ENCODE measurements at regions not wholly inside any gene's neighbourhood (a gene's known extent, or its start where the extent isn't known, plus 50 kb on each side); places are given as distances from the start of the nearest gene placed in this dataset.
"Not testable (repeated sequence)": the region's sequence is repeated elsewhere in the genome, so short reads cannot be mapped to it uniquely, and the experiment has no call there.

DNA sequence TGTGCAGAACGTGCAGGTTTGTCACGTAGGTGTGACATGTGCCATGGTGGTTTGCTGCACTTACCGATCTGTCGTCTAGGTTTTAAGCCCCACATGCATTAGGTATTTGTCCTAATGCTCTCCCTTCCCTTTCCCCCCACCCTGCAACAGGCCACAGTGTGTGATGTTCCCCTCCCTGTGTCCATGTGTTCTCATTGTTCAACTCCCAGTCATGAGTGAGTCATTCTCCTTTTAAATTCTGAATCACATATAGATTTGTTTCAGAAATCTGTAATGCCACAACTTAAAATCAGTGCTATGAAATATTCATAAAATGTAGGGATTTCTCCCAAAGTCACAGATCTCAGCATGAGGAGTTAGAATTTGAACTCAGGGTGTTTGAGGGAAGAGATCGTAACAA lies 552.5 kb upstream of the MBL2 start:
- no peak for DNase-seq

DNA sequence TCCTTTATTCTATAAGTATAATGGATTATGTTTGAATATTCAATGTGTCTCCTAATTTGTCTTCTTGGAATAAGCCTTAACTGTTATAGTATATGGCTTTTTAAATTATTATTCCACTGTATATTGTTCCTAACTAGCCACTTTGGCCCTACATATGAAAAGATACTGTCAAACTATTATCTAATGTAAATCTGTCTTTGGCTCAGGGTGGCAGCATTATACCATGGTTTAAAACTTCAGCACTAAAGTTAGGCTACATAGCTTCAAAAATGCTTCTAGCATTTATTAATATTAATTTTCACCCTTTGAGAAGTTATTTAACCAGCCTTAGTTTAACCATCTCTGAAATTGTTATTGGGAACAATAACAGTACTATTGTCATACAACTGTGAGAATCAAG lies 543.1 kb upstream of the MBL2 start:
- DNase-seq, result no peak

DNA sequence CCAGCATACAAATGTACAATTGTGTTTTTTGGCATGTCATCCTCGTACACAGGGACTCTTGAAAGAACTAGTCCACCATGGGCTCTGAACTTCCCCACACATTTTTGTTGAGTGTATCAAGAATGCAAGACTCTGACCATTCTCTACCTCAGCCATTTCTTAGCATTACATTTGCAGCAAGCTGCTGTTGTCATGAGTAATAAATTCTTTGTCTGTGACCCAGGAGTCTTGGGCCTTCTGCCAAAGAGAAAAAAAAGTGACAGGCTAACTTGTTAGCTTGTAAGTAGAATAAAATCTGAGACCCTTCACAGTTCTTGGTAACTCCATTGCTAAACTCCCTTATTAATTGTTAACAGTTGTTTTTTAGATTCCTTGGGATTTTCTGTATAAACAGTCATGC lies 542.3 kb upstream of the MBL2 start:
- no peak for DNase-seq

DNA sequence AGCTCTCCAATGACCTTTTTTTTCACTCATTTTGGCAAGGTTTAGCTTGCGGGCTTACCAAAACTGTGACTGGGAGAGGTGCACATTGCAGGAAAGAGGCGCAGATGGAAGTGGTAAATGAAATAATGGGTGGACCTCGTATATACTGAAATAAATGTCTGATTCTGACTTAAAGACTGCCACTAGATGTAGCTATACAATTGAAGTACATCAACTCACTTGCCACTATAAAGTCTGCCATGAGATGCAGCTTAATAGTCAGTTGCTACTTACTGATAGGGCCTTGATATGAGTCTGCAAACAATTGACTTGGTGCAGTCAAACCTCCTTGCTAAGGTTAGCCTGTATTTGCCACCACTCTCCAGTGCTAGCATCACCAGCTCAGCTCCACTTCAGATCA lies 525.9 kb upstream of the MBL2 start:
- DNase-seq, result no peak

DNA sequence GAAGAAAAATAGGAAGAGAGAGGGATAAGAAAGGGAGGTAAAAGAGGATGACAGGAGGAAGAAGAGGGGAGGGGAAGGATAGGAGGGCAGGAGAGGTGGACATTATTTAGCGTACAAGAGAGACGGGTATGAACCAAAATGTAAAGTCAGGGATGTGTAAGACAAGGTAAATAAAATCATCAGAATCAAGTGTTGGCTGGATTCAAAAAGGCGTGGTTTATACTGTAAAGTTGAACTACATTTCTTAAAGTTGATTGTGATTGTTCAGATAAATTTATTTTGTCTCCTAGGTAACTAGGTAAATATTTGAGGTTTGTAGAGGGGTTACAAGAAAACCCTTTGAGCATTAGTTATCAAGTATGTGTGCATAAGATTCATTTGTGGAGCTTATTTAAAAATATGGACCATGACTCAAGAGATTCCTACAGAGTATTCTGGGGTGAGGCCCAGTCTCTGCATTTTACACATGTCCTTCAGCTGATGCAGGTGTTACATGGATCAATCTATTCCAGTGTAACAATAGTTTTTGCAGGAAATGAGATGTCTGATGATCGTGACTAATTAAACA lies 512.1 kb upstream of the MBL2 start:
- DNase-seq, result no peak

DNA sequence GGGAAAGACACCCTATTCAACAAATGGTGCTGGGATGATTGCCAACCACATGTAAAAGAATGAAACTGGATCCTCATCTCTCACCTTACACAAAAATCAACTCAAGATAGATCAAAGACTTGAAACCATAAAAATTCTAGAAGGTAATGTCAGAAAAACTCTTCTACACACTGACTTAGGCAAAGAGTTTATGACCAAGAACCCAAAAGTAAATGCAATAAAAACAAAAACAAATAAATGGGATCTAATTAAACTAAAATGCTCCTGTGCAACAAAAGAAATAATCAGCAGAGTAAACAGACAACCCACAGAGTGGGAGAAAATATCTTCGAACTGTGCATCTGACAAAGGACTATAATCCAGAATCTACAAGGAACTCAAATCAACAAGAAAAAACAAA lies 504.2 kb upstream of the MBL2 start:
- DNase-seq, result no peak

DNA sequence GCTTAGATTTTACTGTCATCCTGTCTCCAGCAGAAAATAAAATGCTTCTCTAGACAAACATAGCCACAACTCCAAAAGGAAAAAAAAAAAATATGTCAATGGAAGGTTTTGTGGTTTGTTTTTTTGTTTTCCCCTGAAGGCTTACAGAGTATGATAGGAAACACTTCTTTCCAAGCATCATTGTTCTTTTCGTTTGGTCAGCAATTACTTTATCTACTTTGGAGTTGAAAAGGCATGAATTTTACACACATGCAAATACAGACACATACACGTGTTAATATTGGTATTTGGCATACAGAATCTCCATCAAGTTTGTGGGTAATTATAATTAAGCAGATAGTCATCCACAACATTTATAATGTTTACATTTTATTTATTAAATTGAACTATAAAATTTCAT lies 496.9 kb upstream of the MBL2 start:
- DNase-seq, result no peak

DNA sequence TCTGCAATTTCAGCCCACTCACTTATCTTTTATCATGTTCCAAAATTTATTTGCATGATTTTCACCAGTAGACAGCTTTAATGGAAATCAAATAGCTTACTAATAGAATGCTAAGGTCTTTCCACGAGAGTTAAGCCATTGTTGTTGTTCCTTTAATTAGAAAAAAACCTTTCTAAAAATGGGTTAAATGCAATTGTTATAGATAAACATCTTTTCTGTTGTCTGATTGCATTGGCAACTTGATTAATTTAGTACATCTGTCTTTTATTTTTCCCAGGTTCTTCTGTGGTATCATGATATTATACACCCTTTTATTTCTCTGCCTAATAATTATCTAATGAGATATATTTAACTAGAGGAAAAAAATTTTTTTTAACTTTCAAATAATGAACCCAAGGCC lies 487.6 kb upstream of the MBL2 start:
- no peak for DNase-seq

DNA sequence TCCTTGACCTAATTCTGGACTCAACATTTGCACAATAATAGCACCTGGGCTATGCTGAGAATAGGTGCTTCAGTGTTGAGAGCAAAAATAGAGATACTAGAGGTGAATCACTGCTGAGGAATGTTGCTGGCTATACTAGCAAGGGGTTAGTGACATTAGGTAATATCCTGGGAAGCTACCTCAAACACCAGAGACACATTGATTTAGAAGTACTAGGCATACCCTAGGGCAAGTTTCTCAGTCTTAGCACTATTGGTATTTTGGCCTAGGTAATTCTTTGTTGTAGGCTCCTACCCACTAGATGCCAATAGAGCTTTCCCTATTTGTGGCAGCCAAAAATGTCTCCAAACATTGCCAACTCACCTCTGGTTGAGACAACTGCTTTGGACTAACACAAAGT lies 484.0 kb upstream of the MBL2 start:
- no peak for DNase-seq

DNA sequence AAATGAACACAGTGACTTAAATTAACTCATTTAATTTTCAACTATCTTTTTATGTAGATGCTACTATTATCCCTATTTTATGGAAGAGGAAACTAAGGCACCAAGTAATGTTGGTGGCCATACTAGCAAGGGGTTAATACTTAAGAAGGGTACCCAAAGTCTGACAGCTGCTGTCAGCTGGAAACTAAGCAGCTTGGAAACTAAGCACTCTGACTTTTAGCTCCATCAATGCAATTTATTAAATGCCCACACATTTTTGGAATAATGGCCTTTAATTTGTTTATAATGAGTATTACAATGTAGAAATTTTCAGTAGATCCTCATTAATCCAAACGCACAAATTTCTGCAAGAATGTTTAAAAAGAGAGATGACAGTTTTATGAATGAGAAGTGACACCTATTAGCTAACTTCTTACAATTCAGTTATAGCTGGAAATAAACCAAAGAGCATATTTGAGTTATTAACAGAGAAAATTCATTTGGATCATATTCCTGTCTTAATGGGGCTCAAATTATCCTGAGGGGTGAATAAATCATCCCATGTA lies 483.1 kb upstream of the MBL2 start:
- DNase-seq, result no peak

DNA sequence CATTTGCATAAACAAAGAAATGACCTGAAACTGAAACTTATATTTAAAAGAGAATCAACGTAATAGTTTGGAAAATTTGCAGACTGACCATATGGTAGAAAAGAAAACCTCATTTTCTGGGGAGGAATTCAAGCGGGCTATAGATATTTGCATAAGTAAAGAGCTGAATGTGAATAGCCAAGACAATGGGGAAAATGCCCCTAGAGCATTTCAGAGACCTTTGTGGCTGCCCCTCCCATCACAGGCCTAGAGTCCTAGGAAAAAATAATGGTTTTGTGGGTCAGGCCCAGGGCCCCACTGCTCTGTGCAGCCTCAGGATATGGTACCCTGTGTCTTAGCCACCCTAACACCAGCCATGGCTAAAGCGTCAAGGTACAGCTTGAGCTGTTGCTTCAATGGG lies 480.6 kb upstream of the MBL2 start:
- no peak for DNase-seq

DNA sequence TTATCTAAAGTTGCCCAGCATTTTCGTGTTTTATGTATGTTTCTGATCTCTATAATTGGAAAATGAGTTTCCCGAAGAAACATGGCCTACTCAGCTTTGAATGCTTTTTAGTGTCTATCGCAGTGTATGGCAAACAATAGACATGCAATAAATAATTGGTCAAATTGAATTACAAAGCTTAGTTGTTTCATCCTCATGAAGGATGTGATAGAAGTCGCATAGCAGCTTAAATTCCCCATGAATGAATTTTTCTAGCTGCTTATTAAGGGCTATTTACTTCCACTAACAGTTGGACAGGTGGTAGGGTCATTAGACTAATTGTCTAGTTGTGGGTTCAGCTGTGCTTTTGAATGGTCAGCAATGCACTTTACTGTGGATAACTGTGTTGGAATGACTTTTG lies 467.3 kb upstream of the MBL2 start:
- DNase-seq, result no peak

DNA sequence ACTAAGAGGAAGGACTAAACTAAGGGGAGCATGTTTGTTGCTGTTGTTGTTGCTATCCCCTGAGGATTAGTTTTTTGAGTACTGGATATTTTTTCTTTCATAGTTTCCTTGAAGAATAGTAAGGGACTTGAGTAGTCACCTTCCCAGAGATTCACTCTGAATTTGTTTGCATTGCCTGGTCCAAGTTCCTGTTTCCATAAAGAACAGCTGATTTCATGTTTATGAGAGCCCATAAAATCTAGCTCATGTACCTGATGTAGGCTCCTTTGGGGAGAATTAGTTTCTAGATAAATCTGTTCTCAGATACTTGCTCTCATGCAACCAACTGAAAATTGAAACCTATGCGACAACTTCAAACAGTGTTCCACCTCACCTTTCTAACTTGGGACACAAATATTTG lies 464.4 kb upstream of the MBL2 start:
- DNase-seq, result no peak

DNA sequence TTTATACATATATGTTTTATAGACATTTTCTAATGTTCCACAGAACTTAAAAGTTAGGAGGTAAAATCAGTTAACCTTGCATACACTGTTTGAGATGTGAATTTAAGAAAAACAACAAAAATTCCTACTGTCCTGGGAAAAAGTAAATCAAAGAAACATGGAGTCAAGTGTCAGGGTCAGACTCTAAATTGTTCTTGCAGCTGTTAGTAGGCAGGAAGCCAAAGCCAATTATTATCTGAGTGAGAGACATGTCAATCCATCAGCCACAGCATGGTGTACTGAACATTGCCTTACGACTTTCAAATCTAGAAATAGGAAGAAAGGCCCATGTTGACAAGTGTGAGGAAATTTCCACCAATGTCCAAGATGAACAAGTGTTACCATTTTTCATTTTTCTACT lies 461.2 kb upstream of the MBL2 start:
- no peak for DNase-seq

DNA sequence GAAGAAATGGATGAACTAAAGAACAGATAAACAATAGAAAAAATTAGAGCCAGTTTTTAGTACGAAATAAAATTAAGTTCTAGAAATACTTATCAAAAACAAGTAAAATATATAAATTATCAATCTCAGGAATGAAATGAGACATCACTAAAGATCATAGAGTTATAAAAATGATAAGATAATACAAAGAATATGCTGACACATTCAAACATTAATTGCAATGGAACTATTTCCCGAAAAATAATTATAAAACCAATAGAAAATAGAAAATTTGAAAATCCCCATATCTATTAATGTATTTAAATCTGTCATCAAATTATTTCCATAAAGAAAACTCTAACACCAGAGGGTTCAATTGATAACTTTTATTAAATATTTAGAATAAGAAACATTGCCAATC lies 458.1 kb upstream of the MBL2 start:
- DNase-seq, result no peak

DNA sequence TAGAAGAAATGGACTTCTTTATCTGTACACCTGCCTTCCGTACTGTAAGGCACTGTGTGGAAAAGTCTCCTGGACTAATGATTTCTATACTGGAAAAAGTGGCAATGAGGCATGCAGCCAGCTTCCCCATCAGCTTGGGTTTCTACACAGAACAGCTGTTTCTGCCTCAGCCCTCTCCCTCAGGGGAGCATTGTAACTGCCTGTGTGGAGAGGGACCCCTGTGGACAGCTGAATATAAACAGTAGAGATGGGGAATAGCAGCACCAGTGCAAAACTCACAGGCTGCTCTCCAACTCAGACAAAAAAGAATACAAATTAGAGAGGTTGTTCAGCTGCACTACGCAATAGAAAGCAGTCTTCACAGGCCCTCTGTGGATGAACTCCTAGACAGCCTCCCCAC lies 451.3 kb upstream of the MBL2 start:
- DNase-seq, result no peak

DNA sequence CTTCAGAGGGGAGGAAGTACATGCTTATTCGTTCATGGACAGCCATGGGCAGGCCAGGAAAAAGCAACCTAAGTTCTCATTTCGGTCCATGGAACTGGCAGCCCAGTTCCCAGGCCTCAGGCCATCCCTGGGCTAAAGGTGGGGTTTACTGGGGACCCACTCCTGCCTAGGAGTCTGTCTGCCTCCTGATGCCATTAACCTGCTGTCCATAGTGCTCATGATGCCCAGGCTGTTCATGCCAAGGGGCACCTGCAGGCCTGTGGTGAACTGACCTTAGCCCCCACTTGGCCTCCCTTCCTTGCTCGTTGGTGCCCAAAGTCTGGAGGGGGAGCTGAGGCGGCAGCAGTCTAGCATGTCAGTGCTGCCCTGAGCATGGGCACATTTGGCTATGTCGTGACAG lies 450.2 kb upstream of the MBL2 start:
- DNase-seq, result no peak

DNA sequence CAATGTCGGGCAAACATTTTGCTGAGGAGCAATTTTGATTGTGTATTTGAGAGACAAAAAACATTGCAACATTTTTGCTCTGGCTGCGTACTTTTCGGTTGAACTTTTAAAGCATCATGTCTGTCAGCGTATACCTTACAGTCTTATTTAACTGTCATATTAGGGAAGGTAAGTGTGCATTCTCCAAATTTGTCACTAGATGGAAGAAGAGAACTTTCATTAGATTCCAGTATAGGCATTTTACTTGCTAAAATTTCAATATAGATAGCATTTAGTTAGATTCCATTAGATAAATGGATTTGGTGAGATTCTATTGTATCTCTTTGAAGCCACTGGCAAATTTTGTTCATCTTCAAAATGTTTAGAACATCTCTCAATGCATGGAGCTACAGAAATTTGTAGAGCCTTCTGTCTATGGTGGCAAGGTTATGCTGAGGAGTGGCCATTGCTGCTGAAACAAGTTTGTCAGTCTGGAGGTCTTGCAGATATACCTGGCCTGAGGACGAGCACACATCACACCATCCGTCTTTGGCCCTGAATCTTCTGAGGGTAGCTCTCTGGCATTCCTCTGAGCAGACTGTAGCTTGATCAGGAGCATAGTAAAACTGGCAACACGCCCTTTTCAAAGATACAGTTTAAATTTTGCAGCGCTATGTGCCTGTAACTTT lies 437.5 kb upstream of the MBL2 start:
- no peak for DNase-seq

DNA sequence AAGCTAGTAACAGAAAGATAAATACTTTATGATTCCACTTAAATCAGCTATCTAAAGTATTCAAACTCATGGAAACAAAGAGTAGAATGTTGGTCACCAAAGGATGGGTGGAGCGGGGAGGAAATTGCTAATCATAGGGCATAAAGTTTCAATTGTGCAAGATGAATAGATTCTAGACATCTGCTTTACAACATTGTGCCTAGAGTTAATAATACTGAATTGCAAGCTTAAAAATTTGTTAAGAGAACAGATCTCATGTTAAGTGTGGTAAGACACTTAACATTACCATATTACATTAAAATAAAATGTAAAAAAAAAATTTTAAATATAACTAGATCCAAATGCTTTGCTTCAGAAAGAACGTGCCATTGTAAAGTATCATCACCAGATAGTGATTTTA lies 411.1 kb upstream of the MBL2 start:
- DNase-seq, result no peak

DNA sequence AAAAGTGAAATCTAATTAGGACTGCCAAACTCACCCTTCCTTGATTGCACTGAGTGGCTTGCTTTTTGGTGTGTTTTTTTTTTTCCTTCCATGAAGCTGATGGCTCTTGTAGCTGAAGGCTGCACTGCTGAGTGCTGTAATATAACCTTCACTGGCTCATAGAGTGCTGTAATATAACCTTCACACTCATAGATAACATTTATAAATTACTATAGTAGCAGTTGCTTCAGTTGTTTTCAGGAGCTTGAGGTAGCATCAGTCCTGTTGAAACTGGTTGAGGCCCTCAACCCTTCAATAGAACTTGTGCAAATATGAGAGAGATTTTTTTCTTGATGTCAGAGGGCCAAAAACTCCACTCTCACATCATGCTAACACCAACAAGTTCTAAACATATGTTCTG lies 404.9 kb upstream of the MBL2 start:
- no peak for DNase-seq

DNA sequence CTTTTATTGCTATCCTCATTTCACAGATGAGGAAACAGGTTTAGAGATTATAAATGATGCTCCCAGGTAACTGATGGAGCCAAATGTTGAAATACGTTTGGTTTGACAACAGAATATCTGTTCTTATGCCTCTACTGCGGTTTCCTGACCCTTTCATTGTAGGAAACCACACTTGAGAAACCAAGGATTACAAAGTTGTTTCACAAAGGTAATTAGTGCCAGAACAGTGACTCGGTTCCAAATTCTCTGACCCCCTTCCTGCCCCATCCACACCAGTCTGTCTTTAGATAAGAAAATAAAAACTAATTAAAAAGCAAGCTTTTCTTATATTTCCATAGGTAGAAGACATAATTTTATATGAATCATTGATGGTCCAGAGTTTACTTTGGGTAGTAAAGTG lies 393.7 kb upstream of the MBL2 start:
- no peak for DNase-seq

DNA sequence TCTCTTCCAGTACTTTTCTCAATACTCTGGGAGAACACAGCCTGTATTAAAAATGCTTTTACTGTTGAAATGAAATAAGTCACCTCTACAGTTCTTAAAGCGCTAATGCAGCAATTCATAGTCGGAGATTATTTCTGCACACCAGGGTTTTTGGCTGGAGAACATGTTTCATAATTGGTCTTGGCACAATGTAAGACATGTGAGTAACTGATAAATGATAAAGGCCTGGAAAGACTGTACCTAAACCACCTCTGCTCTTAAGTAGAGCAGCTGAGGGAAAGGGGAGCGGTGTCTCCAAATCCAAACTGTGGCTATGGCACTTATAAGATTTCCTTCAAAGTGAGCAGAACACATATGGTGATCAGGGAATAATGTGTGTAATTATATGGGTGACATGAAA lies 390.3 kb upstream of the MBL2 start:
- no peak for DNase-seq

DNA sequence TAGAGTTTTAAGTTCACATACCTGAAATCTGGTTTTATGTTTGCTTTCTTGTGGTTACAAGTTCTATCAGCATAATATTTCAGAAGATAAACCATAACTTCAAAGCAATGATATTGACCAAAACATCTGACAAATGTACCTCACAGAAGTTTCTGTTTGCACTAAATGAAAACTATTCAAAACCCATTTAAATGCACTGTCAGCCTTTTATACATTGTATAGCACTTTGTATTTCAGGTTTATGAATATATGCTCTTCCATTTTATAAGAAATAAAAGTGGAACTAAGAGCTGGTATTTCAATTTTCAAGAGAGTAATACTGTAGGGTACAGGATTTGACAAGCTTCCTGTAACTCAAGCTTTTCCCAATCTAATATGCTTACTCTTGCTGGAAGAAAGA lies 388.6 kb upstream of the MBL2 start:
- no peak for DNase-seq

DNA sequence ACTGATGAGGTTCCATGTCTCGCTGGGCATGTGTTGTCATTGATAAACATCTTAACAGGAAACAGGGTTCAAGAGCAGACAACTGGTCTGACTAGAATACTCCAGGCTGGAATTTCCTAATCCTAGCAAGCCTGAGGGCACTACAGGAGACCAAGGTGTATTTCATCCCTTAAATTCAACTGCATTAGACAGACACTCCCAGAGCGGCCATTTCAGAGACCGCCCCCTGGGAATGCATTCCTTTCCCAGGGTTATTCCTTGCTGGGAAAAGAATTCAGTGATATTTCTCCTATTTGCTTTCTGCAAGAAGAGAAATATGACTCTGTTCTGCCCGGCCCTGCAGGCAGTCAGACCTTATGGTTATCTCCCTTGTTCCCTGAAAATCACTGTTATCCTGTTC lies 383.1 kb upstream of the MBL2 start:
- not testable (repeated sequence) for DNase-seq

DNA sequence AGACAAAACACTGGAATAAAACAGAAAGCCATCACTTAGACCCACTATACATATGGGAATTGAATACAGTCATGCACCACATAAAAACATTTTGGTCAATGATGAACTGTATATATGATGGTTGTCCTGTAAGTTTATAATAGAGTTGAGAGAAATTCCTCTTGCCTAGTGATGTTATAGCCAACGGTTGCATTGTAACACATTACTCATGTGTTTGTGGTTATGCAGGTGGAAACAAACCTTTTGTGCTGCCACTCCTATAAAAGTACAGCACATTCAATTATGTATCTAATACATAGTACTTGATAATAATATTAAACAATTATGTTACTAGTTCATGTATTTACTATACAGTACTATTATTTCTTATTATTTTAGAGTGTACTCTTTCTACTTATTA lies 381.2 kb upstream of the MBL2 start:
- no peak for DNase-seq
